Epithelial cell of esophagus (primary cell): ENCODE measurements at regions not wholly inside any gene's neighbourhood (a gene's known extent, or its start where the extent isn't known, plus 50 kb on each side); places are given as distances from the start of the nearest gene placed in this dataset.

Source experiments
- DNase-seq: peaks from one replicate; pipeline ENCODE4 v3.0.0; 2010; ENCODE audit warnings: low read depth
- H3K4me3 ChIP-seq: 2 replicates; pipeline ENCODE4 v1.5.1; 2011; ENCODE audit warnings: mild to moderate bottlenecking, low read length, control low read depth
- TF ChIP-seq, protein P1 (sequence below): IDR thresholded peaks from 2 replicates; pipeline ENCODE4 v1.5.1; 2011; ENCODE audit warnings: low read depth, mild to moderate bottlenecking, low read length, control low read depth, inconsistent platforms; ENCODE audit not compliant: insufficient read depth; ENCODE audit errors: missing control alignments

- no peak for DNase-seq
- H3K4me3 ChIP-seq, result no peak overlapping the region
- TF ChIP-seq, protein P1, sequence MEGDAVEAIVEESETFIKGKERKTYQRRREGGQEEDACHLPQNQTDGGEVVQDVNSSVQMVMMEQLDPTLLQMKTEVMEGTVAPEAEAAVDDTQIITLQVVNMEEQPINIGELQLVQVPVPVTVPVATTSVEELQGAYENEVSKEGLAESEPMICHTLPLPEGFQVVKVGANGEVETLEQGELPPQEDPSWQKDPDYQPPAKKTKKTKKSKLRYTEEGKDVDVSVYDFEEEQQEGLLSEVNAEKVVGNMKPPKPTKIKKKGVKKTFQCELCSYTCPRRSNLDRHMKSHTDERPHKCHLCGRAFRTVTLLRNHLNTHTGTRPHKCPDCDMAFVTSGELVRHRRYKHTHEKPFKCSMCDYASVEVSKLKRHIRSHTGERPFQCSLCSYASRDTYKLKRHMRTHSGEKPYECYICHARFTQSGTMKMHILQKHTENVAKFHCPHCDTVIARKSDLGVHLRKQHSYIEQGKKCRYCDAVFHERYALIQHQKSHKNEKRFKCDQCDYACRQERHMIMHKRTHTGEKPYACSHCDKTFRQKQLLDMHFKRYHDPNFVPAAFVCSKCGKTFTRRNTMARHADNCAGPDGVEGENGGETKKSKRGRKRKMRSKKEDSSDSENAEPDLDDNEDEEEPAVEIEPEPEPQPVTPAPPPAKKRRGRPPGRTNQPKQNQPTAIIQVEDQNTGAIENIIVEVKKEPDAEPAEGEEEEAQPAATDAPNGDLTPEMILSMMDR, result no peak
These were observed 213.3 kb upstream of the MMADHC start for GRCh38 chr2:149800624-149801542.

GRCh38 chr2:149799013-149799705, 211.6 kb upstream of the MMADHC start:
- DNase-seq, result peak; percentile 56
- no peak overlapping the region for H3K4me3 ChIP-seq
- TF ChIP-seq, protein P1, result peak; percentile 56

GRCh38 chr2:149797030-149797429, 209.5 kb upstream of the MMADHC start:
- TF ChIP-seq, protein P1, result no peak
- DNase-seq, result no peak
- H3K4me3 ChIP-seq, result no peak overlapping the region

- TF ChIP-seq, protein P1, result no peak
- no peak for DNase-seq
- no peak overlapping the region for H3K4me3 ChIP-seq
These were observed 202.0 kb upstream of the MMADHC start for GRCh38 chr2:149789549-149789948.

GRCh38 chr2:149787206-149787605, 199.6 kb upstream of the MMADHC start:
- TF ChIP-seq, protein P1, result no peak
- DNase-seq, result peak; percentile 18
- no peak overlapping the region for H3K4me3 ChIP-seq

GRCh38 chr2:149783284-149783683, 195.7 kb upstream of the MMADHC start:
- DNase-seq, result no peak
- TF ChIP-seq, protein P1, result no peak

More at GRCh38 chr2:149783284-149783683, 195.7 kb upstream of the MMADHC start:
- H3K4me3 ChIP-seq, result no peak overlapping the region
